ENCODE measurements at regions not wholly inside any gene's neighbourhood (a gene's known extent, or its start where the extent isn't known, plus 50 kb on each side); places are given as distances from the start of the nearest gene placed in this dataset.

DNA sequence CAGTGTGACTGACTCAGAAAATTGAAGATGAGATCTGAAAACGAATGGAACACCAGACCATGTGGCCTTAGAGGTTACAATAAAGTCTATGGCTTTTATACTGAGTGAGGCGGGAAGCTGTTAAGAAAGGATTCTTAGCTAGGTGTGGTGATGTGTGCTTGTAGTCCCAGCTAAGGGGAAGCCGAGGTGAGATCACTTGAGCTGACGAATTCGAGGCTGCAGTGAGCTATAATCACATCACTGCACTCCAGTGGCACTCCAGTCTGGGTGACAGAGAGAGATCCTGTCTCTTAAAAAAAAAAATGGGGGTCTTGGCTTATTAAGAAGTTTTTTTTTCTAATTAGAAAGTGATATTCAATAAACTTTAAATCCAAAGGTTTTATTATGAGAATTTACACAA is 678.6 kb downstream of the TMTC2 start:
- TF ChIP-seq, protein P1, sequence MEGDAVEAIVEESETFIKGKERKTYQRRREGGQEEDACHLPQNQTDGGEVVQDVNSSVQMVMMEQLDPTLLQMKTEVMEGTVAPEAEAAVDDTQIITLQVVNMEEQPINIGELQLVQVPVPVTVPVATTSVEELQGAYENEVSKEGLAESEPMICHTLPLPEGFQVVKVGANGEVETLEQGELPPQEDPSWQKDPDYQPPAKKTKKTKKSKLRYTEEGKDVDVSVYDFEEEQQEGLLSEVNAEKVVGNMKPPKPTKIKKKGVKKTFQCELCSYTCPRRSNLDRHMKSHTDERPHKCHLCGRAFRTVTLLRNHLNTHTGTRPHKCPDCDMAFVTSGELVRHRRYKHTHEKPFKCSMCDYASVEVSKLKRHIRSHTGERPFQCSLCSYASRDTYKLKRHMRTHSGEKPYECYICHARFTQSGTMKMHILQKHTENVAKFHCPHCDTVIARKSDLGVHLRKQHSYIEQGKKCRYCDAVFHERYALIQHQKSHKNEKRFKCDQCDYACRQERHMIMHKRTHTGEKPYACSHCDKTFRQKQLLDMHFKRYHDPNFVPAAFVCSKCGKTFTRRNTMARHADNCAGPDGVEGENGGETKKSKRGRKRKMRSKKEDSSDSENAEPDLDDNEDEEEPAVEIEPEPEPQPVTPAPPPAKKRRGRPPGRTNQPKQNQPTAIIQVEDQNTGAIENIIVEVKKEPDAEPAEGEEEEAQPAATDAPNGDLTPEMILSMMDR (IDR thresholded peaks at IDR 0.05; ENCODE audit: unreplicated experiment), result no peak
- Mint-ChIP-seq H3K36me3 (ENCODE audit: insufficient read depth) (no peaks in the 10 kb centered on the region), H3K27ac (no peak overlapping the region), H3K27me3 (no peaks in the 10 kb centered on the region), H3K9me3 (ENCODE audit: low read depth) (no peaks in the 10 kb centered on the region), H3K4me1 (ENCODE audit: low read depth) (peaks cover 4% of the 10 kb centered on the region), H3K4me3 (ENCODE audit: low read depth) (no peak overlapping the region)
- no peak for DNase-seq (ENCODE audit: low spot score, unreplicated experiment)

DNA sequence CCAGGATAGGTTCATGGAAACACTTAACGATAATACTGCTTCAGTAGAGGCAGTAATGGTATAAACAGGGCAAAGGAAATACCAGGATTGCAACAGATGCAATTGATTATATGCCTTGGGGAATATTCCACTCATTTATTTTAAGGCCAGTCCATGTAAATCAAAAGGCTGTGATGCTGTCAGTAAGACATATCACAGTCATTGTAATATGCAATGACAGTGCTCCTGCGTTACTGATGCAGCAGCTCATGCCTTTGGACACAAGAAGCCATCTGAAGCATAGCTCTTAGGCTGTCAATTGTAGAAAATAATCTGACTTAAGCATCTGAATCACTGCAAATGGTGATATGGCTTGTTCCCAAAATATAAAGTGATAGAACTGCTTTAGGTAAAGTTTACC is 674.8 kb downstream of the TMTC2 start:
- Mint-ChIP-seq H3K27me3 (no peaks in the 10 kb centered on the region), H3K4me3 (ENCODE audit: low read depth) (no peak overlapping the region), H3K9me3 (ENCODE audit: low read depth) (no peaks in the 10 kb centered on the region), H3K36me3 (ENCODE audit: insufficient read depth) (no peaks in the 10 kb centered on the region), H3K27ac (no peak overlapping the region), H3K4me1 (ENCODE audit: low read depth) (no peaks in the 10 kb centered on the region)
- no peak for DNase-seq (ENCODE audit: low spot score, unreplicated experiment)
- TF ChIP-seq, protein P1 (IDR thresholded peaks at IDR 0.05; ENCODE audit: unreplicated experiment), result no peak

DNA sequence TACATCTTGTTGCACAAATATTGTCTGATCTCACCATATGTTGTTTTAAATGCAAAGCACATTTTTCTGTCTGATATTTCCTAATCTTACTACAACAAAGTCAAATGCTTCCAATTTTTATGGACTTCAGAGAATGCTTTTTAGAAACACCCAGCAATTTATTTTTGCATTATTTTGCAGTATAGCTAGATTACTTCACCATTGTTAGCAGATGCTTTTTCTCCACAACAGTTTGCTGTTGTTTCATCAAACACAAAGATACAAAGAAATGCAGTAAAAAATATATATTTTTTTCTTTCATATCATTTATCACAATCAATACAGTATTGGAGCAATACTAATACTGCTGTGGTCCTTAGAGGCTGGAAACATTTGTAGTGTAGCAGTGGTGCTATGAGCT is 674.4 kb downstream of the TMTC2 start:
- no peak for DNase-seq (ENCODE audit: low spot score, unreplicated experiment)
- no peaks in the 10 kb centered on the region for H3K27me3 Mint-ChIP-seq
- no peak overlapping the region for H3K27ac Mint-ChIP-seq
- H3K9me3 Mint-ChIP-seq (ENCODE audit: low read depth), result no peaks in the 10 kb centered on the region
- TF ChIP-seq, protein P1 (IDR thresholded peaks at IDR 0.05; ENCODE audit: unreplicated experiment), result no peak
- H3K4me3 Mint-ChIP-seq (ENCODE audit: low read depth), result no peak overlapping the region
- H3K36me3 Mint-ChIP-seq (ENCODE audit: insufficient read depth), result no peaks in the 10 kb centered on the region
- H3K4me1 Mint-ChIP-seq (ENCODE audit: low read depth), result no peaks in the 10 kb centered on the region

DNA sequence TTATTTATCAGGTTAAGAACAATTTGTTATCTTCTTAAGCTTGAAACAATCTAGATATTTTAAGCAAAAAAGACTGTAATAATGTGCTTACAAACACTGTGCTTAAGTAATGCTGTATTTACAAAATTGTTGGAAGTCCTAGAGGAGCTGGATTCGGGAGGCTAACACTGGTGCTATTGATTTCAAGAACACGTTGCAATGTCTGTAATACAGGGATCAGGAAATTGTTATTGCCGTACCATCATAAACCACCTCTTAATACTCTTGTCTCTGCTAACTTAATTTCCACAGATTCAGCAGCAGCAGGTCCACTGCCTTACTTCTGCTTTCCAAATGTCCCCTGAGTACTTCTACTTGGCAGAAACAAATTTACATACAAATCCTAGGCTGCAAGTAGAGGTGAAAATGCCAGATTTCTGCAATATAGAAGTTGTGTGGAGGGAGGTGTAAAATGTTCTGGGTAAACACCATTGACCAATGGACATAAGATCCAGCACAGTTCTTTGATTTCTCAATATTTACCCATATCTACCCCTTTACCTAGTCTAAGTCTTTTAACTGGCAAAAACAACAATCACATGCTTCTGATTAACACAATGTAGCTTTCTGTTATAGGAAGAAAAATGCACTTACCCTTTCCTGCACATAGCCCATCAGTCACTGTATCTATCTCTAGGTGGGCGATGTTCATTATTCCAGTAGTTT is 663.4 kb downstream of the TMTC2 start:
- Mint-ChIP-seq H3K9me3 (ENCODE audit: low read depth) (no peaks in the 10 kb centered on the region), H3K4me1 (ENCODE audit: low read depth) (peaks cover 16% of the 10 kb centered on the region), H3K27me3 (no peaks in the 10 kb centered on the region), H3K4me3 (ENCODE audit: low read depth) (no peak overlapping the region), H3K27ac (no peak overlapping the region), H3K36me3 (ENCODE audit: insufficient read depth) (no peaks in the 10 kb centered on the region)
- no peak for DNase-seq (ENCODE audit: low spot score, unreplicated experiment)
- TF ChIP-seq, protein P1 (IDR thresholded peaks at IDR 0.05; ENCODE audit: unreplicated experiment), result no peak

DNA sequence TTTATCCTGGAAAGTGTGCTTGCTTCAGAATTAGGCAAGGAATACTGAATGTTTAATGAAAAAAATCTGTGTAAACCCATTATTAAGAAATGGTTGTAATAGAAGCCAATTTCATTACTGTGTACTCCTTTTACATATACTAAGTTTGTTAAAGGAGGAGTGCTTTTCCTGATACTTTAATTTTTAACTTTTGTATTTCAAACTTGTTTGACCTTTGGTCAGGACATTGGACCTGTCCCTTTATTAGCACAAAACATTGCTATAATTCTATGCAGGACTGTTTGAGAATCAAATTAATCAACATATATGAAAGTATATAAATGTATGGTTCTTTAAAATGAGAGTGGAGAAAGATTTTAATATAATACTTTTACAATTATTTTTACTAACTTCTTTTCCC is 659.6 kb downstream of the TMTC2 start:
- TF ChIP-seq, protein P1 (IDR thresholded peaks at IDR 0.05; ENCODE audit: unreplicated experiment), result no peak
- Mint-ChIP-seq H3K27ac (no peak overlapping the region), H3K27me3 (no peaks in the 10 kb centered on the region), H3K4me1 (ENCODE audit: low read depth) (peaks cover 12% of the 10 kb centered on the region), H3K36me3 (ENCODE audit: insufficient read depth) (no peaks in the 10 kb centered on the region), H3K9me3 (ENCODE audit: low read depth) (peaks cover 4% of the 10 kb centered on the region), H3K4me3 (ENCODE audit: low read depth) (no peak overlapping the region)
- no peak for DNase-seq (ENCODE audit: low spot score, unreplicated experiment)

Measured in progenitor cell of endocrine pancreas (in vitro differentiated cells).